CD4-positive, alpha-beta T cell (primary cell): ENCODE measurements at regions not wholly inside any gene's neighbourhood (a gene's known extent, or its start where the extent isn't known, plus 50 kb on each side); places are given as distances from the start of the nearest gene placed in this dataset.

Experiments
- ATAC-seq: fragments of 200-7000 bp; cut with Tn5 transposase; one replicate; pipeline ENCODE4 v1.10.0; 2022; ENCODE audit warnings: mild to moderate bottlenecking; ENCODE audit not compliant: poor library complexity
- CTCF ChIA-PET: fragments of 350-600 bp; sonication (Branson Sonifier 250); formaldehyde crosslinking; loops from one replicate; lab custom pipeline; 2021; ENCODE audit warnings: antibody characterized with exemption, inconsistent platforms; lab: Charles Lee
- POLR2A ChIA-PET: fragments of 350-600 bp; sonication (Branson Sonifier 250); formaldehyde crosslinking; loops from one replicate; lab custom pipeline; 2021; ENCODE audit warnings: antibody characterized with exemption, inconsistent platforms; lab: Charles Lee
- DNase-seq, 14 experiments: peaks; one replicate each; pipeline ENCODE4 v3.0.0-alpha.2; 2013 to 2020; ENCODE audit warnings: mixed read lengths in 2 of 14
- H3K27ac ChIP-seq, 2 donors: one replicate each; pipeline versions ENCODE4 v1.5.1 to v1.7.0; 2013; ENCODE audit warnings: low read length in 2 of 2, low read depth in 1 of 2, mild to moderate bottlenecking in 1 of 2
- H3K27me3 ChIP-seq, 2 experiments: 1 replicate in 1 of 2; 2 replicates in 1 of 2; pipeline versions ENCODE4 v1.6.1 to v1.7.0; 2013; ENCODE audit warnings: low read length in 2 of 2, control low read depth in 1 of 2, mild to moderate bottlenecking in 1 of 2, moderate library complexity in 1 of 2; ENCODE audit not compliant: insufficient read depth in 2 of 2, control insufficient read depth in 1 of 2
- H3K36me3 ChIP-seq: one replicate; pipeline ENCODE4 v1.6.1; 2013; ENCODE audit warnings: low read length, control low read depth; ENCODE audit not compliant: insufficient read depth
- H3K4me1 ChIP-seq: one replicate; pipeline ENCODE4 v1.6.1; 2013; ENCODE audit warnings: low read length, control low read depth; ENCODE audit not compliant: insufficient read depth
- H3K4me3 ChIP-seq: one replicate; pipeline ENCODE4 v1.5.1; 2013; ENCODE audit warnings: mild to moderate bottlenecking, low read length, moderate library complexity
- H3K9me3 ChIP-seq, 2 experiments: 1 replicate in 1 of 2; 2 replicates in 1 of 2; pipeline versions ENCODE4 v1.6.1 to v1.7.0; 2013; ENCODE audit warnings: low read length in 2 of 2, mild to moderate bottlenecking in 2 of 2, control low read depth in 1 of 2, moderate library complexity in 1 of 2; ENCODE audit not compliant: control insufficient read depth in 1 of 2, insufficient read depth in 1 of 2
- H3K27ac Mint-ChIP-seq: one replicate; pipeline ENCODE4 v1.8.0; 2020; ENCODE audit warnings: mixed read lengths
- H3K27me3 Mint-ChIP-seq: one replicate; pipeline ENCODE4 v1.8.0; 2021; ENCODE audit warnings: mixed read lengths
- H3K36me3 Mint-ChIP-seq: one replicate; pipeline ENCODE4 v1.8.0; 2021; ENCODE audit warnings: low read depth, mixed read lengths
- H3K4me1 Mint-ChIP-seq: one replicate; pipeline ENCODE4 v1.8.0; 2021; ENCODE audit warnings: low read depth, mixed read lengths
- H3K4me3 Mint-ChIP-seq: one replicate; pipeline ENCODE4 v1.8.0; 2020; ENCODE audit warnings: mild to moderate bottlenecking, mixed read lengths
- H3K9me3 Mint-ChIP-seq: one replicate; pipeline ENCODE4 v1.8.0; 2020; ENCODE audit warnings: mixed read lengths
- intact Hi-C, 2 experiments: fragments of 100-400 bp; cut with DNase I in 1 of 2; cut with micrococcal nuclease in 1 of 2; formaldehyde crosslinking; loops; one replicate each; pipeline versions ENCODE4 v1.15.1 to v1.9.0; 2023 to 2025; cut with DNase I, micrococcal nuclease
- TF ChIP-seq, protein P1 (sequence below): fragments of 200-600 bp; IDR thresholded peaks from one replicate; pipeline ENCODE4 v1.8.0; 2022; ENCODE audit warnings: antibody characterized with exemption, mild to moderate bottlenecking

DNA sequence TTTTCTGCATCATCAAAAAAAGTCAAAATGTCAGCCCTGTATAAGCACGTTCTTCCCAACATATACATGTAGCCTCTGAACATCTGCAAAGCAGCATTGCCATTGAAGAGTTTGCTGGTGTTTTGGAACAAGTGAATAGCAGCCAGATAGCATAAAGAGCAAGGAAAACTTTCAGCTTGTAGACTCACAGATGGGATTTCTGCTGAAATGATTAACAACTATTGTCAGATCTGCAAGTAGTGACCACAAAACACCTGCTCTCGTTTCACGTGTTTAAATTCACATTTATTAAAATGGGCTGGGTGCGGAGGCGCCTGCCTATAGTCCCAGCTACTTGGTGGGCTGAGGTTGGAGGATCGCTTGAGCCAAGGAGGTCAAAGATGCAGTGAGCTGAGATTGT, 123.7 kb downstream of the SPRY1 start:
- no peak for ATAC-seq
- Mint-ChIP-seq H3K36me3 (no peaks in the 10 kb centered on the region), H3K4me3 (no peak overlapping the region), H3K27me3 (no peaks in the 10 kb centered on the region), H3K27ac (no peak overlapping the region), H3K9me3 (no peaks in the 10 kb centered on the region), H3K4me1 (no peaks in the 10 kb centered on the region)
- POLR2A ChIA-PET = no interaction called here
- TF ChIP-seq, protein P1, sequence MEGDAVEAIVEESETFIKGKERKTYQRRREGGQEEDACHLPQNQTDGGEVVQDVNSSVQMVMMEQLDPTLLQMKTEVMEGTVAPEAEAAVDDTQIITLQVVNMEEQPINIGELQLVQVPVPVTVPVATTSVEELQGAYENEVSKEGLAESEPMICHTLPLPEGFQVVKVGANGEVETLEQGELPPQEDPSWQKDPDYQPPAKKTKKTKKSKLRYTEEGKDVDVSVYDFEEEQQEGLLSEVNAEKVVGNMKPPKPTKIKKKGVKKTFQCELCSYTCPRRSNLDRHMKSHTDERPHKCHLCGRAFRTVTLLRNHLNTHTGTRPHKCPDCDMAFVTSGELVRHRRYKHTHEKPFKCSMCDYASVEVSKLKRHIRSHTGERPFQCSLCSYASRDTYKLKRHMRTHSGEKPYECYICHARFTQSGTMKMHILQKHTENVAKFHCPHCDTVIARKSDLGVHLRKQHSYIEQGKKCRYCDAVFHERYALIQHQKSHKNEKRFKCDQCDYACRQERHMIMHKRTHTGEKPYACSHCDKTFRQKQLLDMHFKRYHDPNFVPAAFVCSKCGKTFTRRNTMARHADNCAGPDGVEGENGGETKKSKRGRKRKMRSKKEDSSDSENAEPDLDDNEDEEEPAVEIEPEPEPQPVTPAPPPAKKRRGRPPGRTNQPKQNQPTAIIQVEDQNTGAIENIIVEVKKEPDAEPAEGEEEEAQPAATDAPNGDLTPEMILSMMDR = no peak
- no peak for DNase-seq
- no peak overlapping the region for H3K4me3 ChIP-seq
- H3K36me3 ChIP-seq = no peaks in the 10 kb centered on the region
- H3K27me3 ChIP-seq = no peaks in the 10 kb centered on the region
- no peaks in the 10 kb centered on the region for H3K9me3 ChIP-seq
- H3K27ac ChIP-seq = no peak overlapping the region
- CTCF ChIA-PET = no interaction called here
- intact Hi-C loops = no loop called here
- no peaks in the 10 kb centered on the region for H3K4me1 ChIP-seq

DNA sequence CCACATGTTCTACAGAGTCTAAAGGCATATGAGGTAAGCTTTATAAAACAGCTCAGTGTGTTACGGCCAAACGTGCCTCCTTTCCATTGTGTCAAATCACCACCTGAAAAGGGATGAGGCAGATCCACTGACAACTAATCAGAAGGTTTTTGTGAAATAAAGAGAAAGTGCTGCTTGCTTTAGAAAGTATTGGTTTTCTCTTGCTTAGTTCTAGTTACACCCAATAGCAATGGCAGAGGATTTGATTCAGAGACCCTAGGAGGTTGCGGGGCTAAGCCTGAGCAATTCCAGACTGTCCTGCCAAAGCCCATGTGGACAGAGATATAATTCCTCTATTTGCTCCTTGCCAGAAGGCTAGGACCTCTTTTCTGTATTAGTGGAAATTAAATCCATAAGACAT, 125.5 kb downstream of the SPRY1 start:
- no peaks in the 10 kb centered on the region for H3K4me1 ChIP-seq
- H3K27me3 Mint-ChIP-seq = no peaks in the 10 kb centered on the region
- H3K9me3 Mint-ChIP-seq = no peaks in the 10 kb centered on the region
- H3K27ac Mint-ChIP-seq = no peak overlapping the region
- no peak overlapping the region for H3K27ac ChIP-seq
- no peak overlapping the region for H3K4me3 ChIP-seq
- no peaks in the 10 kb centered on the region for H3K36me3 ChIP-seq
- DNase-seq (no peak), ATAC-seq (no peak)
- H3K27me3 ChIP-seq = no peaks in the 10 kb centered on the region
- TF ChIP-seq, protein P1 = no peak
- ChIA-PET CTCF (no interaction called here), POLR2A (no interaction called here)
- no peaks in the 10 kb centered on the region for H3K4me1 Mint-ChIP-seq
- H3K4me3 Mint-ChIP-seq = no peak overlapping the region
- no peaks in the 10 kb centered on the region for H3K36me3 Mint-ChIP-seq
- intact Hi-C loops = no loop called here
- H3K9me3 ChIP-seq = no peaks in the 10 kb centered on the region

DNA sequence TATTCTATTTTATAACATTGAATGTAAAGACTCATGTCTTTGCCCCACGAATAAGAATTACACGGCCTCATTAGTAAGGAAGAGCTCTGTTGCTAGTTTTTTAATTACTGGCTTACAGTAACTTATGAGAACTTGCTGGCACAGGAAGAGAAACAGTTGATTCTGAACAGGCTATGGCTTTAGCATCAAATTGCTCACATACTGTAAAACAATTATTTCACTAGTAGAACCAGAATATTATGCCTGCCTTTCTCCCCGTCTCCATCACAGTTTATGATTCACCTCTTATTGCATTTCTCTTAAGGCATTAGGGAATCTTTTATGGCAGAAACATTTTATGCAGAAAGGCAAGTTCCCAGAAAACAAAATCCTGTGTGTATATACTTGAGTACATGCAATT, 126.1 kb downstream of the SPRY1 start:
- Histone ChIP-seq H3K27ac (no peak overlapping the region), H3K4me1 (no peaks in the 10 kb centered on the region), H3K27me3 (no peaks in the 10 kb centered on the region), H3K36me3 (no peaks in the 10 kb centered on the region), H3K4me3 (no peak overlapping the region), H3K9me3 (no peaks in the 10 kb centered on the region)
- Mint-ChIP-seq H3K27ac (no peak overlapping the region), H3K4me1 (no peaks in the 10 kb centered on the region), H3K36me3 (no peaks in the 10 kb centered on the region), H3K9me3 (no peaks in the 10 kb centered on the region), H3K27me3 (no peaks in the 10 kb centered on the region), H3K4me3 (no peak overlapping the region)
- TF ChIP-seq, protein P1 = no peak
- ChIA-PET CTCF (no interaction called here), POLR2A (no interaction called here)
- ATAC-seq (no peak), DNase-seq (no peak)
- intact Hi-C loops = no loop called here
